ENCODE measurements at regions not wholly inside any gene's neighbourhood (a gene's known extent, or its start where the extent isn't known, plus 50 kb on each side); places are given as distances from the start of the nearest gene placed in this dataset.

DNA sequence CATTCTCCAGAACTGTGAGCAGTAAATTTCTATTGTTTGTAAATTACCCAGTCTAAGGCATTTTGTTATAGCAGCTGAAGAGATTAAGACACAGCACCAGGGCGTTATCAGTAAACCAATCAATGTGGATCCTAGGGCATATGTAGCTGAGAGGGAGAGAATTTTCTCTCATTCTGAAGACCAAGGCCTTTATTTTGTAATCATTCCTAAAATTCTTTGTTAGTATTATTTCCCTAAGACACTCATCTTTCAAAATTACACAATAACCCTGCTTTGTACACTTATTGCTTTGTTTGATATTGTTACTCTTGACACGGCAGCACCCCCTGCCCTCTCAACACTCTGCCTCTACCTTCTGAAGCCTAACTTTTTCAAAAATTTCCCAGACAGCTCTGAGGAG lies 419.1 kb downstream of the SLC4A3 start:
- H3K14ac ChIP-seq (ENCODE audit: insufficient read depth, low read length) = no peak overlapping the region
- Mint-ChIP-seq H3K27me3 (ENCODE audit: low read depth) (peaks cover 1% of the 10 kb centered on the region), H3K4me1 (peaks cover 20 to 24% of the 10 kb centered on the region in 2 experiments), H3K9me3 (no peaks in the 10 kb centered on the region), H3K4me3 (no peak overlapping the region), H3K36me3 (ENCODE audit: insufficient read depth in 1 of 3, low read depth in 3 of 3) (no peaks in the 10 kb centered on the region), H3K27ac (no peak overlapping the region)
- H3K23ac ChIP-seq (ENCODE audit: insufficient read length, low read depth, low read length) = no peak overlapping the region
- no peaks in the 10 kb centered on the region for H3K79me1 ChIP-seq (ENCODE audit: insufficient read depth, low read depth, low read length, poor library complexity, severe bottlenecking)
- H2BK20ac ChIP-seq (ENCODE audit: low read depth, low read length, poor library complexity, severe bottlenecking) = no peak overlapping the region
- H3K4me1 ChIP-seq (ENCODE audit: insufficient read depth, low read length) = no peaks in the 10 kb centered on the region; the same call in 1 of the 2 replicates
- H4K20me1 ChIP-seq (ENCODE audit: control insufficient read depth, insufficient read depth, insufficient read length) = no peaks in the 10 kb centered on the region
- no peak overlapping the region for H4K91ac ChIP-seq (ENCODE audit: insufficient read length, low read depth, low read length)
- no peak overlapping the region for H2AFZ ChIP-seq (ENCODE audit: low read length)
- H4K8ac ChIP-seq (replicated peaks; ENCODE audit: insufficient read length, low read depth, low read length) = no peak overlapping the region
- no peak overlapping the region for H3K27ac ChIP-seq (ENCODE audit: insufficient read length, low read depth, low read length)
- H3K9ac ChIP-seq (ENCODE audit: extremely low read depth, insufficient read length, low read length) = no peak overlapping the region
- H3K56ac ChIP-seq (ENCODE audit: insufficient read length, low read depth, low read length) = no peak overlapping the region
- no peak overlapping the region for H2BK12ac ChIP-seq (ENCODE audit: insufficient read length, low read depth, low read length)
- no peak overlapping the region for H2BK15ac ChIP-seq (ENCODE audit: low read depth, low read length)
- H3K18ac ChIP-seq (ENCODE audit: insufficient read length, low read depth, low read length) = no peak overlapping the region
- no peak overlapping the region for H3K4ac ChIP-seq (ENCODE audit: low read depth, low read length)
- no peak overlapping the region for H2BK120ac ChIP-seq (ENCODE audit: low read depth, low read length, poor library complexity, severe bottlenecking)
- no peaks in the 10 kb centered on the region for H3K23me2 ChIP-seq (ENCODE audit: insufficient read length, low read depth, low read length, poor library complexity, severe bottlenecking)
- no peak overlapping the region for H3T11ph ChIP-seq (ENCODE audit: low read length)
- H3K4me2 ChIP-seq (ENCODE audit: insufficient read depth, insufficient read length, low read length) = no peak overlapping the region
- no peaks in the 10 kb centered on the region for H3K9me3 ChIP-seq (ENCODE audit: control insufficient read depth, low read depth, low read length)
- no peaks in the 10 kb centered on the region for H3K79me2 ChIP-seq (ENCODE audit: insufficient read depth, low read length)
- H4K5ac ChIP-seq (ENCODE audit: insufficient read length, low read depth, low read length) = no peak overlapping the region
- TF ChIP-seq, protein P1, sequence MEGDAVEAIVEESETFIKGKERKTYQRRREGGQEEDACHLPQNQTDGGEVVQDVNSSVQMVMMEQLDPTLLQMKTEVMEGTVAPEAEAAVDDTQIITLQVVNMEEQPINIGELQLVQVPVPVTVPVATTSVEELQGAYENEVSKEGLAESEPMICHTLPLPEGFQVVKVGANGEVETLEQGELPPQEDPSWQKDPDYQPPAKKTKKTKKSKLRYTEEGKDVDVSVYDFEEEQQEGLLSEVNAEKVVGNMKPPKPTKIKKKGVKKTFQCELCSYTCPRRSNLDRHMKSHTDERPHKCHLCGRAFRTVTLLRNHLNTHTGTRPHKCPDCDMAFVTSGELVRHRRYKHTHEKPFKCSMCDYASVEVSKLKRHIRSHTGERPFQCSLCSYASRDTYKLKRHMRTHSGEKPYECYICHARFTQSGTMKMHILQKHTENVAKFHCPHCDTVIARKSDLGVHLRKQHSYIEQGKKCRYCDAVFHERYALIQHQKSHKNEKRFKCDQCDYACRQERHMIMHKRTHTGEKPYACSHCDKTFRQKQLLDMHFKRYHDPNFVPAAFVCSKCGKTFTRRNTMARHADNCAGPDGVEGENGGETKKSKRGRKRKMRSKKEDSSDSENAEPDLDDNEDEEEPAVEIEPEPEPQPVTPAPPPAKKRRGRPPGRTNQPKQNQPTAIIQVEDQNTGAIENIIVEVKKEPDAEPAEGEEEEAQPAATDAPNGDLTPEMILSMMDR (conservative IDR thresholded peaks at IDR 0.05) = no peak
- no peak for DNase-seq
- H2BK5ac ChIP-seq (ENCODE audit: insufficient read length, low read length) = no peak overlapping the region
- H2AK5ac ChIP-seq (ENCODE audit: insufficient read length, low read length) = no peak overlapping the region
- WGBS (ENCODE audit: extremely low coverage, insufficient read length, low lambda C conversion rate) = no CpG with 5 or more reads among the region's 2 CpGs
- H3K27me3 ChIP-seq (ENCODE audit: insufficient read depth, low read length) = no peaks in the 10 kb centered on the region
